Right ventricle myocardium inferior (tissue), 1 donor: ENCODE measurements at regions not wholly inside any gene's neighbourhood (a gene's known extent, or its start where the extent isn't known, plus 50 kb on each side); places are given as distances from the start of the nearest gene placed in this dataset.
"Not testable (repeated sequence)": the region's sequence is repeated elsewhere in the genome, so short reads cannot be mapped to it uniquely, and the experiment has no call there.

Source experiments
- ATAC-seq: fragments of 200-7000 bp; cut with Tn5 transposase; one replicate; pipeline ENCODE4 v1.9.1; 2020; ENCODE audit warnings: mild to moderate bottlenecking, moderate library complexity
- DNase-seq: peaks from one replicate; pipeline ENCODE4 v3.0.0; 2021; ENCODE audit errors: missing footprints
- intact Hi-C: fragments of 100-400 bp; cut with DNase I; formaldehyde crosslinking; loops from one replicate; pipeline ENCODE4 v1.11.0; 2022
- donor health status: DM: no; HTN: yes; CAD: no; lungs with severe emphysema.

GRCh38 chr6:71621918-71622519 lies 264.3 kb upstream of the RIMS1 start:
- no peak for ATAC-seq
- intact Hi-C loops, result loop anchor here (10.0 kb wide), 1 partner anchor 453 kb away; no protein-coding TSS in a partner anchor
- DNase-seq, result no peak

- no peak for ATAC-seq
- intact Hi-C loops, result no loop called here
- no peak for DNase-seq
Observed at GRCh38 chr6:71642120-71642519, 244.2 kb upstream of the RIMS1 start.

GRCh38 chr6:71642793-71643192 lies 243.6 kb upstream of the RIMS1 start:
- DNase-seq (no peak), ATAC-seq (no peak)
- intact Hi-C loops, result no loop called here

- DNase-seq, result no peak
- no peak for ATAC-seq
- intact Hi-C loops, result no loop called here
Observed at GRCh38 chr6:71645299-71645698, 241.1 kb upstream of the RIMS1 start.

- ATAC-seq, result no peak
- DNase-seq, result no peak
- intact Hi-C loops, result no loop called here
Observed at GRCh38 chr6:71649915-71650314, 236.4 kb upstream of the RIMS1 start.

GRCh38 chr6:71651636-71652035 lies 234.7 kb upstream of the RIMS1 start:
- DNase-seq (no peak), ATAC-seq (no peak)
- intact Hi-C loops, result no loop called here

- ATAC-seq (no peak), DNase-seq (no peak)
- intact Hi-C loops, result no loop called here
Observed at GRCh38 chr6:71656121-71656520, 230.2 kb upstream of the RIMS1 start.

- ATAC-seq (no peak), DNase-seq (no peak)
- intact Hi-C loops, result no loop called here
Observed at GRCh38 chr6:71665931-71666330, 220.4 kb upstream of the RIMS1 start.

- intact Hi-C loops, result no loop called here
- ATAC-seq (no peak), DNase-seq (no peak)
Observed at GRCh38 chr6:71672876-71673275, 213.5 kb upstream of the RIMS1 start.

GRCh38 chr6:71675386-71675785 lies 211.0 kb upstream of the RIMS1 start:
- intact Hi-C loops, result no loop called here
- ATAC-seq (no peak), DNase-seq (no peak)

GRCh38 chr6:71676298-71676697 lies 210.1 kb upstream of the RIMS1 start:
- no peak for ATAC-seq
- intact Hi-C loops, result no loop called here
- DNase-seq, result no peak

- no peak for DNase-seq
- ATAC-seq, result no peak
- intact Hi-C loops, result no loop called here
Observed at GRCh38 chr6:71678091-71678490, 208.3 kb upstream of the RIMS1 start.

- ATAC-seq (no peak), DNase-seq (no peak)
- intact Hi-C loops, result no loop called here
Observed at GRCh38 chr6:71681234-71681867, 205.0 kb upstream of the RIMS1 start.

- ATAC-seq, intact Hi-C loops: not testable (repeated sequence)
- peak; percentile 55 for DNase-seq
Observed at GRCh38 chr6:71686021-71686677, 200.2 kb upstream of the RIMS1 start.

- DNase-seq (no peak), ATAC-seq (no peak)
- intact Hi-C loops, result no loop called here
Observed at GRCh38 chr6:71698702-71699101, 187.6 kb upstream of the RIMS1 start.

GRCh38 chr6:71706523-71706922 lies 179.8 kb upstream of the RIMS1 start:
- no peak for DNase-seq
- intact Hi-C loops, result no loop called here
- ATAC-seq, result no peak

- DNase-seq (no peak), ATAC-seq (no peak)
- intact Hi-C loops, result no loop called here
Observed at GRCh38 chr6:71707059-71707458, 179.3 kb upstream of the RIMS1 start.

GRCh38 chr6:71720705-71721104 lies 165.6 kb upstream of the RIMS1 start:
- DNase-seq (no peak), ATAC-seq (no peak)
- intact Hi-C loops, result no loop called here

- ATAC-seq, result no peak
- intact Hi-C loops, result no loop called here
- no peak for DNase-seq
Observed at GRCh38 chr6:71721642-71722041, 164.7 kb upstream of the RIMS1 start.

GRCh38 chr6:71722736-71723135 lies 163.6 kb upstream of the RIMS1 start:
- DNase-seq (no peak), ATAC-seq (no peak)
- intact Hi-C loops, result no loop called here
